IMR-90 (cell line): ENCODE measurements at regions not wholly inside any gene's neighbourhood (a gene's known extent, or its start where the extent isn't known, plus 50 kb on each side); places are given as distances from the start of the nearest gene placed in this dataset.

Experiments
- BHLHE40 ChIP-seq: fragments of 150-350 bp; IDR thresholded peaks from 2 replicates; pipeline ENCODE4 v1.6.1; 2016; ENCODE audit warnings: mild to moderate bottlenecking, low read depth, low read length
- CEBPB ChIP-seq: IDR thresholded peaks from 2 replicates; pipeline ENCODE4 v1.6.1; 2012; ENCODE audit warnings: low read depth, low read length, improper control_type of control experiment
- CHD1 ChIP-seq: IDR thresholded peaks from 2 replicates; pipeline ENCODE4 v1.6.1; 2012; ENCODE audit warnings: low read depth, low read length, improper control_type of control experiment
- CTCF ChIP-seq: conservative IDR thresholded peaks from 2 replicates; pipeline ENCODE4 v1.5.1; 2012; ENCODE audit warnings: mild to moderate bottlenecking, low read depth, low read length, improper control_type of control experiment
- ELK1 ChIP-seq: fragments of 150-350 bp; IDR thresholded peaks from 2 replicates; pipeline ENCODE4 v1.6.1; 2016; ENCODE audit warnings: low read depth, mild to moderate bottlenecking, low read length, moderate library complexity, borderline replicate concordance
- FOS ChIP-seq: fragments of 150-350 bp; IDR thresholded peaks from 2 replicates; pipeline ENCODE4 v1.6.1; 2016; ENCODE audit warnings: low read depth, low read length
- MAZ ChIP-seq: IDR thresholded peaks from 2 replicates; pipeline ENCODE4 v1.6.1; 2012; ENCODE audit warnings: low read depth, mild to moderate bottlenecking, low read length, improper control_type of control experiment, moderate library complexity, borderline replicate concordance
- MXI1 ChIP-seq: IDR thresholded peaks from 2 replicates; pipeline ENCODE4 v1.6.1; 2012; ENCODE audit warnings: low read depth, mild to moderate bottlenecking, low read length, moderate library complexity, borderline replicate concordance
- NFE2L2 ChIP-seq: fragments of 150-350 bp; IDR thresholded peaks from 2 replicates; pipeline ENCODE4 v1.6.1; 2016; ENCODE audit warnings: low read depth, mild to moderate bottlenecking, low read length
- POLR2A ChIP-seq: IDR thresholded peaks from 2 replicates; pipeline ENCODE4 v1.6.1; 2012; ENCODE audit warnings: mild to moderate bottlenecking, low read depth, low read length
- RAD21 ChIP-seq: IDR thresholded peaks from 2 replicates; pipeline ENCODE4 v1.6.1; 2012; ENCODE audit warnings: low read length, improper control_type of control experiment
- RCOR1 ChIP-seq: IDR thresholded peaks from 2 replicates; pipeline ENCODE4 v1.6.1; 2012; ENCODE audit warnings: mild to moderate bottlenecking, low read length, improper control_type of control experiment; ENCODE audit not compliant: insufficient replicate concordance
- RFX5 ChIP-seq: IDR thresholded peaks from 2 replicates; pipeline ENCODE4 v1.8.0; 2012; ENCODE audit warnings: low read depth, mild to moderate bottlenecking, low read length, moderate library complexity
- USF2 ChIP-seq: fragments of 150-350 bp; IDR thresholded peaks from 2 replicates; pipeline ENCODE4 v1.6.1; 2017; ENCODE audit warnings: mild to moderate bottlenecking, antibody characterized with exemption, low read length, low read depth

- TF ChIP-seq FOS (no peak), RAD21 (no peak), MAZ (no peak), CTCF (no peak), MXI1 (no peak), POLR2A (no peak), NFE2L2 (no peak), ELK1 (no peak), BHLHE40 (no peak), USF2 (no peak), RCOR1 (no peak), CEBPB (no peak), RFX5 (no peak), CHD1 (no peak)
These were observed 63.8 kb upstream of the VPREB1 start for GRCh38 chr22:22180738-22181285.
